ENCODE measurements at regions not wholly inside any gene's neighbourhood (a gene's known extent, or its start where the extent isn't known, plus 50 kb on each side); places are given as distances from the start of the nearest gene placed in this dataset.

GRCh38 chr13:50709058-50709457 is 134.4 kb downstream of the DLEU7 start:
- H3K36me3 ChIP-seq, result no peaks in the 10 kb centered on the region
- H3K9me3 ChIP-seq, result no peaks in the 10 kb centered on the region
- peaks cover 0 to 4% (median 0%) of the 10 kb centered on the region in 4 donors for H3K4me1 ChIP-seq
- intact Hi-C loops (cut with DNase I), result no loop called here
- H3K27ac ChIP-seq (replicated peaks in 1 of 4), result no peak overlapping the region
- TF ChIP-seq CTCF (IDR thresholded peaks at IDR 0.05) (no peak), POLR2A (IDR thresholded peaks at IDR 0.05; ENCODE audit: low read depth) (no peak), POLR2AphosphoS5 (IDR thresholded peaks at IDR 0.05) (no peak)
- no peak overlapping the region for H3K4me3 ChIP-seq
- DNase-seq (ENCODE audit: extremely low spot score), result no peak
- no peaks in the 10 kb centered on the region for H3K27me3 ChIP-seq
- 85% methylated on average over 2 of the region's 2 CpGs for WGBS

- intact Hi-C loops (cut with DNase I), result no loop called here
- Histone ChIP-seq H3K27me3 (no peaks in the 10 kb centered on the region), H3K4me1 (peaks cover 0 to 5% (median 2%) of the 10 kb centered on the region in 4 donors), H3K36me3 (no peaks in the 10 kb centered on the region), H3K27ac (replicated peaks in 1 of 4) (no peak overlapping the region), H3K9me3 (no peaks in the 10 kb centered on the region), H3K4me3 (no peak overlapping the region)
- DNase-seq (ENCODE audit: extremely low spot score), result no peak
- TF ChIP-seq CTCF (IDR thresholded peaks at IDR 0.05), result no peak
- no peak for TF ChIP-seq POLR2AphosphoS5 (IDR thresholded peaks at IDR 0.05)
- no peak for TF ChIP-seq POLR2A (IDR thresholded peaks at IDR 0.05; ENCODE audit: low read depth)
- TF ChIP-seq EP300 (IDR thresholded peaks at IDR 0.05), result no peak
- WGBS, result 93% methylated on average over 6 of the region's 6 CpGs
Measured at GRCh38 chr13:50711131-50711815, 132.2 kb downstream of the DLEU7 start.

- WGBS, result 75% methylated on average over 3 of the region's 3 CpGs
- H3K4me3 ChIP-seq, result no peak overlapping the region
- H3K27ac ChIP-seq (replicated peaks in 1 of 4), result no peak overlapping the region
- peaks cover 0 to 5% (median 2%) of the 10 kb centered on the region in 4 donors for H3K4me1 ChIP-seq
- no peaks in the 10 kb centered on the region for H3K9me3 ChIP-seq
- no peaks in the 10 kb centered on the region for H3K27me3 ChIP-seq
- no peaks in the 10 kb centered on the region for H3K36me3 ChIP-seq
- no peak for DNase-seq (ENCODE audit: extremely low spot score)
- no peak for TF ChIP-seq EP300 (IDR thresholded peaks at IDR 0.05)
- TF ChIP-seq CTCF (IDR thresholded peaks at IDR 0.05), result no peak
- no peak for TF ChIP-seq POLR2AphosphoS5 (IDR thresholded peaks at IDR 0.05)
- no peak for TF ChIP-seq POLR2A (IDR thresholded peaks at IDR 0.05; ENCODE audit: low read depth)
- intact Hi-C loops (cut with DNase I), result no loop called here
Measured at GRCh38 chr13:50711996-50712395, 131.5 kb downstream of the DLEU7 start.

DNA sequence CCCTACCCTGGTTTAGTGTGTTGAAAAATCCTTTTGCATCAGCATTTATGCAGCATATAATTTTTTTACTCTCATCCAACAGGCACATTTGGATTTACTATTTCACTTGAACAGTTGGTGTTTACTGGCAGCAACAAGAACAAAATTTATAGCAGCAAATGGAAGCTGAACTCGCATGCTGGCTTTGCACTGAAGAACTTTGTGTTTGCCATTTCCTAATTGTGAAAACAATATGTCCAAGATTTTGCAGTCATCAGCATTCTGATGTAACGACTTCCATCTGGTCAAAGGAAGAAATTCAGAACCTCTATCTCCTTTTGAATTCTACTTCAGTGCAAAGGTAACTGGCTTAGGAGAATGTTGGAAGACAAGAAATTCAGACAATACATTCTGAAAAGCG is 131.0 kb downstream of the DLEU7 start:
- Histone ChIP-seq H3K27ac (replicated peaks in 1 of 4) (no peak overlapping the region), H3K4me3 (no peak overlapping the region), H3K4me1 (peaks cover 0 to 5% (median 2%) of the 10 kb centered on the region in 4 donors), H3K36me3 (no peaks in the 10 kb centered on the region), H3K27me3 (no peaks in the 10 kb centered on the region), H3K9me3 (no peaks in the 10 kb centered on the region)
- no peak for TF ChIP-seq EP300 (IDR thresholded peaks at IDR 0.05)
- TF ChIP-seq CTCF (IDR thresholded peaks at IDR 0.05), result no peak
- no peak for TF ChIP-seq POLR2AphosphoS5 (IDR thresholded peaks at IDR 0.05)
- TF ChIP-seq POLR2A (IDR thresholded peaks at IDR 0.05; ENCODE audit: low read depth), result no peak
- 63% methylated on average over 3 of the region's 3 CpGs for WGBS
- no peak for DNase-seq (ENCODE audit: extremely low spot score)
- intact Hi-C loops (cut with DNase I), result no loop called here

DNA sequence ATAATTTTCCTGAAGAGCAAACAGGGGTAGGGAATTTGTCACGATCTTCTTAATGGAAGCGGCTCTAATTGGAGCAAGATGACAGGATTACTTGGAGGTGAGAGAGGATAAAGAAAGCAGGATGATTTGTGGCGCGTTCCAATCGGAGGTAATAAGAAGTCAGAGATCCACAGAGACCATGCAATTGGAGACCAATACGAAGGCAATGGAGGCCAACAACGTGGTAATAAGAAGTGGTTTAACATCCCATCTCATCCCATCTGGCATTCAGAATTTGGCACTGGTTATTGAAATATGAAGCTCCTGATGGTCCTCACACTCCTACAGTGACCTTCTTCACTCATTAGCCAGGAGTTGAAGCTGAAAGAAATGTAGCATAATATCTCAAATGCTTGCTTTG is 130.6 kb downstream of the DLEU7 start:
- TF ChIP-seq CTCF (IDR thresholded peaks at IDR 0.05) (no peak), EP300 (IDR thresholded peaks at IDR 0.05) (no peak)
- H3K9me3 ChIP-seq, result no peaks in the 10 kb centered on the region
- no peaks in the 10 kb centered on the region for H3K27me3 ChIP-seq
- no peaks in the 10 kb centered on the region for H3K36me3 ChIP-seq
- H3K27ac ChIP-seq (replicated peaks in 1 of 4), result no peak overlapping the region
- no peak for DNase-seq (ENCODE audit: extremely low spot score)
- peaks cover 0 to 5% (median under 1%) of the 10 kb centered on the region in 4 donors for H3K4me1 ChIP-seq
- intact Hi-C loops (cut with DNase I), result no loop called here
- no peak overlapping the region for H3K4me3 ChIP-seq
- 86% methylated on average over 7 of the region's 7 CpGs for WGBS

All from esophagus muscularis mucosa (tissue), 4 donors.